ENCODE measurements at regions not wholly inside any gene's neighbourhood (a gene's known extent, or its start where the extent isn't known, plus 50 kb on each side); places are given as distances from the start of the nearest gene placed in this dataset.

- no peak for DNase-seq (ENCODE audit: low read depth in 2 of 2)
- TF ChIP-seq CTCF (IDR thresholded peaks at IDR 0.05; ENCODE audit: low read depth, low read length): no peak
- no peak overlapping the region for H3K4me3 ChIP-seq (replicated peaks in 1 of 2; ENCODE audit: low read depth in 2 of 2, low read length in 2 of 2)
These were observed 798.0 kb upstream of the RAB6C start for GRCh38 chr2:129181433-129181832.

GRCh38 chr2:129181963-129182362 lies 797.5 kb upstream of the RAB6C start:
- no peak for TF ChIP-seq CTCF (IDR thresholded peaks at IDR 0.05; ENCODE audit: low read depth, low read length)
- no peak for DNase-seq (ENCODE audit: low read depth in 2 of 2)
- no peak overlapping the region for H3K4me3 ChIP-seq (replicated peaks in 1 of 2; ENCODE audit: low read depth in 2 of 2, low read length in 2 of 2)

GRCh38 chr2:129187343-129187742 lies 792.1 kb upstream of the RAB6C start:
- no peak for TF ChIP-seq CTCF (IDR thresholded peaks at IDR 0.05; ENCODE audit: low read depth, low read length)
- H3K4me3 ChIP-seq (replicated peaks in 1 of 2; ENCODE audit: low read depth in 2 of 2, low read length in 2 of 2): no peak overlapping the region
- no peak for DNase-seq (ENCODE audit: low read depth in 2 of 2)

GRCh38 chr2:129188451-129188850 lies 791.0 kb upstream of the RAB6C start:
- H3K4me3 ChIP-seq (replicated peaks in 1 of 2; ENCODE audit: low read depth in 2 of 2, low read length in 2 of 2): no peak overlapping the region
- no peak for DNase-seq (ENCODE audit: low read depth in 2 of 2)
- TF ChIP-seq CTCF (IDR thresholded peaks at IDR 0.05; ENCODE audit: low read depth, low read length): no peak

GRCh38 chr2:129189617-129190319 lies 789.7 kb upstream of the RAB6C start:
- TF ChIP-seq CTCF (IDR thresholded peaks at IDR 0.05; ENCODE audit: low read depth, low read length): no peak
- DNase-seq (ENCODE audit: low read depth in 2 of 2): no peak
- H3K4me3 ChIP-seq (replicated peaks in 1 of 2; ENCODE audit: low read depth in 2 of 2, low read length in 2 of 2): no peak overlapping the region

- TF ChIP-seq CTCF (IDR thresholded peaks at IDR 0.05; ENCODE audit: low read depth, low read length): no peak
- no peak for DNase-seq (ENCODE audit: low read depth in 2 of 2)
- H3K4me3 ChIP-seq (replicated peaks in 1 of 2; ENCODE audit: low read depth in 2 of 2, low read length in 2 of 2): no peak overlapping the region
These were observed 789.0 kb upstream of the RAB6C start for GRCh38 chr2:129190494-129190893.

GRCh38 chr2:129191530-129191929 lies 787.9 kb upstream of the RAB6C start:
- DNase-seq (ENCODE audit: low read depth in 2 of 2): no peak
- TF ChIP-seq CTCF (IDR thresholded peaks at IDR 0.05; ENCODE audit: low read depth, low read length): no peak
- H3K4me3 ChIP-seq (replicated peaks in 1 of 2; ENCODE audit: low read depth in 2 of 2, low read length in 2 of 2): no peak overlapping the region
